Sigmoid colon (tissue), 6 donors: ENCODE measurements at regions not wholly inside any gene's neighbourhood (a gene's known extent, or its start where the extent isn't known, plus 50 kb on each side); places are given as distances from the start of the nearest gene placed in this dataset.

Experiments
- DNase-seq: peaks from one replicate; pipeline ENCODE4 v3.0.0-alpha.2; 2019
- H3K27ac ChIP-seq, 4 donors: fragments of 200-600 bp; sonication (generic); one replicate each; pipeline ENCODE4 v1.5.1; 2016 to 2019; ENCODE audit warnings: mild to moderate bottlenecking in 1 of 4
- H3K27me3 ChIP-seq, 3 donors: fragments of 200-600 bp; sonication (generic); one replicate each; pipeline ENCODE4 v1.5.1; 2019; ENCODE audit warnings: mild to moderate bottlenecking in 1 of 3
- H3K36me3 ChIP-seq, 4 donors: fragments of 200-600 bp; sonication (generic); one replicate each; pipeline ENCODE4 v1.5.1; 2016 to 2019
- H3K4me1 ChIP-seq, 4 donors: fragments of 200-600 bp; sonication (generic); one replicate each; pipeline ENCODE4 v1.5.1; 2017 to 2019
- H3K4me3 ChIP-seq, 4 donors: fragments of 200-600 bp; sonication (generic); one replicate each; pipeline ENCODE4 v1.5.1; 2017 to 2019; ENCODE audit warnings: mild to moderate bottlenecking in 2 of 4, moderate library complexity in 1 of 4
- H3K9me3 ChIP-seq, 4 donors: fragments of 200-600 bp in 3 of 4; sonication (generic) in 3 of 4; one replicate each; pipeline versions ENCODE4 v1.5.1 to v1.6.1; 2013 to 2019
- EP300 ChIP-seq, 4 donors: sonication (generic); formaldehyde crosslinking; IDR thresholded peaks; one replicate each; pipeline ENCODE4 v1.6.1; 2017; ENCODE audit warnings: antibody characterized with exemption in 4 of 4
- POLR2A ChIP-seq, 2 donors: fragments of 450-650 bp; IDR thresholded peaks; one replicate each; pipeline ENCODE4 v1.6.1; 2016; ENCODE audit warnings: antibody characterized with exemption in 2 of 2, mild to moderate bottlenecking in 2 of 2, moderate library complexity in 2 of 2
- POLR2AphosphoS5 ChIP-seq, 4 donors: sonication (generic); formaldehyde crosslinking; IDR thresholded peaks; one replicate each; pipeline ENCODE4 v1.6.1; 2017; ENCODE audit warnings: antibody characterized with exemption in 4 of 4
- WGBS, 2 donors: extraction: QIAGEN DNeasy Blood & Tissue Kit; methylation state at CpG; one replicate each; pipeline ENCODE4 v1.1.7; 2013; 5-methylcytosine and 5-hydroxymethylcytosine counted together
- intact Hi-C: fragments of 100-400 bp; cut with DNase I; formaldehyde crosslinking; loops from one replicate; pipeline ENCODE4 v1.15.1; 2023
- TF ChIP-seq, protein P1 (sequence below), 4 experiments: fragments of 450-650 bp in 3 of 4; fragments of 200-600 bp in 1 of 4; IDR thresholded peaks; one replicate each; pipeline ENCODE4 v1.5.1; 2016 to 2019; ENCODE audit warnings: antibody characterized with exemption in 4 of 4, mild to moderate bottlenecking in 3 of 4, moderate library complexity in 2 of 4
- donor health status: healthy with polysubstance abuse.
- donor health status: healthy.

DNA sequence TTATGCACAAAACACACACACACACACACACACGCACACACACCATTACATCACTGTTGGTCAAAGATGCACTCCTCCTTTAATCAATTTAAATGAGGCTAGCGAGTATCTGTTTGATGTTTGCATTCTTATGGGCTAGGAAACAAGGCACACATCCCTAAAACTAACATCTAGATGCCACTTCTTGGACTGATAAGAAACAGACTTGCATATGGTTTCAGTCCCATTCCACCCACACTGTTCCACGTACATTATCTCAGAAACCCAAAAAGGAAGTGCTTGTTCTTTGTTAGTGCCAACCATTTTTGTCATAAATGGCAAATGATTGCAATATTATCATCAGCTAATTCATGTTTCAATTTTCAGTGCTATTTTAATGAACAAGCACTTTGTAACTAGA is 69.5 kb downstream of the CCR1 start:
- no peaks in the 10 kb centered on the region for H3K4me1 ChIP-seq
- intact Hi-C loops: no loop called here
- 77 to 86% methylated on average over 3 of the region's 3 CpGs for WGBS, 2 donors

DNA sequence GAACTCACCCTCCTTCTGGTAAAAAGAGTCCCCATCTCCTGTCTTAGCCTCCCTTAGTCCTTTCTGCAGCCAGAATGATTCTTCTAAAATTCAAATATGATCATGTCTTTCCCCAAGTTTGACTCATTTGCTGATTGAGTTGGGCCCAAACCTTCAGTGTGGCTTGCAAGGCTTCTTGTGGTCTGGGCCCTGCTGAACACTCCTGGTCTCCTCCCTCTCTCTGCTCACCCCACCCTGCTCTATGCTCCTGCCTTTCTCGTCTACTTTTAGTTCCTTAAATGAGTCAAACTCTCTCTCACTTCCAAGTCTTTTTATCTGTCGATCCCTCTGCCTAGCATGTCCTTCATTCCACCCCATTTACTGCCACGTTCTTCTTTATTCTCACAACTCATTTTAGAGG is 72.6 kb downstream of the CCR1 start:
- H3K27me3 ChIP-seq: no peaks in the 10 kb centered on the region
- H3K4me1 ChIP-seq: no peaks in the 10 kb centered on the region
- H3K4me3 ChIP-seq: no peak overlapping the region
- no peaks in the 10 kb centered on the region for H3K36me3 ChIP-seq
- 66 to 69% methylated on average over 3 of the region's 3 CpGs for WGBS, 2 donors
- no peaks in the 10 kb centered on the region for H3K9me3 ChIP-seq
- no peak overlapping the region for H3K27ac ChIP-seq
- intact Hi-C loops: no loop called here
- TF ChIP-seq EP300 (IDR thresholded peaks at IDR 0.05) (no peak), POLR2A (IDR thresholded peaks at IDR 0.05) (no peak), POLR2AphosphoS5 (IDR thresholded peaks at IDR 0.05) (no peak)
- TF ChIP-seq, protein P1, sequence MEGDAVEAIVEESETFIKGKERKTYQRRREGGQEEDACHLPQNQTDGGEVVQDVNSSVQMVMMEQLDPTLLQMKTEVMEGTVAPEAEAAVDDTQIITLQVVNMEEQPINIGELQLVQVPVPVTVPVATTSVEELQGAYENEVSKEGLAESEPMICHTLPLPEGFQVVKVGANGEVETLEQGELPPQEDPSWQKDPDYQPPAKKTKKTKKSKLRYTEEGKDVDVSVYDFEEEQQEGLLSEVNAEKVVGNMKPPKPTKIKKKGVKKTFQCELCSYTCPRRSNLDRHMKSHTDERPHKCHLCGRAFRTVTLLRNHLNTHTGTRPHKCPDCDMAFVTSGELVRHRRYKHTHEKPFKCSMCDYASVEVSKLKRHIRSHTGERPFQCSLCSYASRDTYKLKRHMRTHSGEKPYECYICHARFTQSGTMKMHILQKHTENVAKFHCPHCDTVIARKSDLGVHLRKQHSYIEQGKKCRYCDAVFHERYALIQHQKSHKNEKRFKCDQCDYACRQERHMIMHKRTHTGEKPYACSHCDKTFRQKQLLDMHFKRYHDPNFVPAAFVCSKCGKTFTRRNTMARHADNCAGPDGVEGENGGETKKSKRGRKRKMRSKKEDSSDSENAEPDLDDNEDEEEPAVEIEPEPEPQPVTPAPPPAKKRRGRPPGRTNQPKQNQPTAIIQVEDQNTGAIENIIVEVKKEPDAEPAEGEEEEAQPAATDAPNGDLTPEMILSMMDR (IDR thresholded peaks at IDR 0.05): no peak
- DNase-seq: no peak

More for the DNA sequence above, 69.5 kb downstream of the CCR1 start:
- no peaks in the 10 kb centered on the region for H3K36me3 ChIP-seq
- H3K27me3 ChIP-seq: no peaks in the 10 kb centered on the region
- no peak for TF ChIP-seq POLR2AphosphoS5 (IDR thresholded peaks at IDR 0.05)
- TF ChIP-seq EP300 (IDR thresholded peaks at IDR 0.05): no peak
- TF ChIP-seq, protein P1 (IDR thresholded peaks at IDR 0.05): no peak
- TF ChIP-seq POLR2A (IDR thresholded peaks at IDR 0.05): no peak
- no peak overlapping the region for H3K4me3 ChIP-seq
- DNase-seq: no peak
- no peak overlapping the region for H3K27ac ChIP-seq
- no peaks in the 10 kb centered on the region for H3K9me3 ChIP-seq

DNA sequence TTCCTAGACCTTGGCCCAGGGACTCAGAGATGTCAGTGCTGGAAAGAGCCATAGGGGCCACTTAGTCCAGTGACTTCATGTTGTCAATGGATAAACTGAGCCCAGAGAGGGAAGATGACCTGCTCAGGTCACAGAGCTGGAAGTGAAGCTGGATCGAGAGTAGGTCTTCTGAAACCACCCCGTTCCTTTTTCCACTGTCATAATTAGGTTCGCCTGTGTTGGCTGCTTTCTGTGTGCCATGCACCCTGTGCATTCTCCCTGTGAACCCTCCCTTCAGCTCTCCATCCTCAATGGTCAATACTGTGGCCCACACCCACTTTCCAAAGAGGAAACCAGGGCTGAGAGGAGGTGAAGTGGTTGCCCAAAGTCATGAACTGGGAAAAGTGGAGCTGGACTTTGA is 74.8 kb downstream of the CCR1 start:
- DNase-seq: no peak
- TF ChIP-seq POLR2A (IDR thresholded peaks at IDR 0.05): no peak
- TF ChIP-seq POLR2AphosphoS5 (IDR thresholded peaks at IDR 0.05): no peak
- TF ChIP-seq, protein P1 (IDR thresholded peaks at IDR 0.05): no peak
- TF ChIP-seq EP300 (IDR thresholded peaks at IDR 0.05): no peak
- Histone ChIP-seq H3K36me3 (no peaks in the 10 kb centered on the region), H3K27ac (no peak overlapping the region), H3K4me3 (no peak overlapping the region), H3K4me1 (no peaks in the 10 kb centered on the region), H3K27me3 (no peaks in the 10 kb centered on the region), H3K9me3 (no peaks in the 10 kb centered on the region)
- WGBS, 2 donors: 83 to 87% methylated on average over 3 of the region's 3 CpGs
- intact Hi-C loops: no loop called here

DNA sequence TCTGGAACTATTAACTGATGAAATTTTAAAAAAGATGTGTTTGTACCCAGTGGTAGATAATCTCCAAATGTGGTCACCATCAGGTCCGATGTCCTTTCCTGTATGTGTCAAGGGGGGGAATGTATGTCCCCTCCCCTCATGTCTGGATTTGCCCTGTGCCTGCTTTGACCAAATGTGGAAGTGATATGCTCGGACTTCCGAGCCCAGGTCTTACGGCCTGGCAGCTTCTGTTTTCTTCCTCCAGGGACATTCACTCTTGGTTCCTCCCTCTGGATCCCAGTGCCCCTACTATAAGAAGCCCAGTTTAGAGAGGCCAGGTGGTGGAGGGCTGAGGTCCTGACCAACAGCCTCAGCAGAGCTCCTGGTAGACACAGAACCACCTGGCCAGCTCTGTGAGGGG is 75.5 kb downstream of the CCR1 start:
- Histone ChIP-seq H3K4me1 (no peaks in the 10 kb centered on the region), H3K4me3 (no peak overlapping the region), H3K27me3 (no peaks in the 10 kb centered on the region), H3K27ac (no peak overlapping the region), H3K36me3 (no peaks in the 10 kb centered on the region), H3K9me3 (no peaks in the 10 kb centered on the region)
- intact Hi-C loops: no loop called here
- no peak for DNase-seq
- TF ChIP-seq EP300 (IDR thresholded peaks at IDR 0.05): no peak
- TF ChIP-seq, protein P1 (IDR thresholded peaks at IDR 0.05): no peak
- 85 to 93% methylated on average over 4 of the region's 4 CpGs for WGBS, 2 donors

DNA sequence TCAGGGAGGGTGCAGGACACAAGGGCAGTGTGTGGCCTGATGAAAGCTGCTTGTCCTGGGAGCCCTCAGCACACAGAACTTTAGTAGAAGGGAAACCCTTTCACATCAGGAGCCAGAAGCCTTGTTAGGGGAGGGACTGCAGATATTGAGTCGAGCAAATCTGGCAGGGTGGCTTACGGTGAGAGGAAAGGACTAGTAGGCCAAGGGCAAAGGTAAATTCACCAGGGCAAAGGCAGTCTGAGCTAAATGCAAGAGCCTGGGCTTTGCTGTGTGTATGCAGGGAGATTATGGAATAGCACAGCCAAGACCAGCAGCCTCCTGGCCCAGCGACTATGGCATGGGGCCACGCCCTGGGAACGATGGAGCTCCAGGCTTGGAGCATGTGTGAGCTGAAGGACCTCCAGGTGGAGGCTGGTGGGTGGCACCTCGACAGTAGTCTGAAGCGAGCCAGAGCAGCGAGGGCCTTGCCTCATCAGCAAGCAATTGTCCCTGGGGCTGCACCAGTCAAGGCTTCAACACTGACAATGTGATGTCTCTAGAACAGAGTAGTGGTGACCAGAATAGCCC is 76.1 kb downstream of the CCR1 start:
- no peak for DNase-seq
- TF ChIP-seq, protein P1 (IDR thresholded peaks at IDR 0.05): no peak
- TF ChIP-seq POLR2AphosphoS5 (IDR thresholded peaks at IDR 0.05): no peak
- no peak for TF ChIP-seq POLR2A (IDR thresholded peaks at IDR 0.05)
- TF ChIP-seq EP300 (IDR thresholded peaks at IDR 0.05): no peak
- Histone ChIP-seq H3K27me3 (no peaks in the 10 kb centered on the region), H3K4me1 (no peaks in the 10 kb centered on the region), H3K27ac (no peak overlapping the region), H3K4me3 (no peak overlapping the region), H3K36me3 (no peaks in the 10 kb centered on the region), H3K9me3 (no peaks in the 10 kb centered on the region)
- intact Hi-C loops: no loop called here
- 89 to 91% methylated on average over 8 of the region's 8 CpGs for WGBS, 2 donors
